Transverse colon (tissue), 3 donors: ENCODE measurements at regions not wholly inside any gene's neighbourhood (a gene's known extent, or its start where the extent isn't known, plus 50 kb on each side); places are given as distances from the start of the nearest gene placed in this dataset.
A peak's percentile ranks its signal among the peaks of the same experiment; 100 is the strongest.

Source experiments
- POLR2A ChIP-seq: fragments of 450-650 bp; IDR thresholded peaks from one replicate; pipeline ENCODE4 v1.6.1; 2016; ENCODE audit warnings: antibody characterized with exemption, mild to moderate bottlenecking, moderate library complexity
- TF ChIP-seq, protein P1 (sequence below), 5 experiments: fragments of 200-600 bp in 3 of 5; fragments of 450-650 bp in 2 of 5; sonication (generic) in 3 of 5; IDR thresholded peaks; 1 replicate in 2 of 5; 2 replicates in 3 of 5; pipeline ENCODE4 v1.5.1; 2016 to 2017; ENCODE audit warnings: antibody characterized with exemption in 5 of 5, inconsistent platforms in 3 of 5, mild to moderate bottlenecking in 2 of 5, moderate library complexity in 1 of 5

DNA sequence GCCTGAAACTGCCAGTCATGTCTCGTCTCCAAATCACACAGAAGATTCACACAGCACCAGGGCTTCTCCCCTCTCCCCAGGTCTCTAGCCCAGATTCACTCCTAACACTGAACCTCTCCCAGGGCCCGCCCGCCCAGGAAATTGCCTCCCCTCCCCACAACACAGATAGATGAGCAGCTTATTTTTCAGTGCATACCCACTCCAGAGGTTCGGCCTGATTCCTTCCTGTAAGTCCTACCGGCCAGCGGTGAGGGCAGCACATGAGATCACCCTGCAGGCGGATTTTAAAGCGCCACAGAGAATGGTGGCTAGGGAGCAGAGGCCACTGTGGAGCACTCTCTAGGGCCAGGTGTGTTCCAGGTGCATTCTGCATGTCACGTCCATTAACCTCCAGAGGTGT, 301.8 kb downstream of the IRF8 start:
- TF ChIP-seq, protein P1, sequence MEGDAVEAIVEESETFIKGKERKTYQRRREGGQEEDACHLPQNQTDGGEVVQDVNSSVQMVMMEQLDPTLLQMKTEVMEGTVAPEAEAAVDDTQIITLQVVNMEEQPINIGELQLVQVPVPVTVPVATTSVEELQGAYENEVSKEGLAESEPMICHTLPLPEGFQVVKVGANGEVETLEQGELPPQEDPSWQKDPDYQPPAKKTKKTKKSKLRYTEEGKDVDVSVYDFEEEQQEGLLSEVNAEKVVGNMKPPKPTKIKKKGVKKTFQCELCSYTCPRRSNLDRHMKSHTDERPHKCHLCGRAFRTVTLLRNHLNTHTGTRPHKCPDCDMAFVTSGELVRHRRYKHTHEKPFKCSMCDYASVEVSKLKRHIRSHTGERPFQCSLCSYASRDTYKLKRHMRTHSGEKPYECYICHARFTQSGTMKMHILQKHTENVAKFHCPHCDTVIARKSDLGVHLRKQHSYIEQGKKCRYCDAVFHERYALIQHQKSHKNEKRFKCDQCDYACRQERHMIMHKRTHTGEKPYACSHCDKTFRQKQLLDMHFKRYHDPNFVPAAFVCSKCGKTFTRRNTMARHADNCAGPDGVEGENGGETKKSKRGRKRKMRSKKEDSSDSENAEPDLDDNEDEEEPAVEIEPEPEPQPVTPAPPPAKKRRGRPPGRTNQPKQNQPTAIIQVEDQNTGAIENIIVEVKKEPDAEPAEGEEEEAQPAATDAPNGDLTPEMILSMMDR (IDR thresholded peaks at IDR 0.05) = peak in 1 of 5 experiments; percentile 13
- TF ChIP-seq POLR2A = no peak
